K562 (cell line): ENCODE measurements at regions not wholly inside any gene's neighbourhood (a gene's known extent, or its start where the extent isn't known, plus 50 kb on each side); places are given as distances from the start of the nearest gene placed in this dataset.

Experiments
- ATF1 ChIP-seq, 2 experiments: fragments of 450-650 bp in 1 of 2; IDR thresholded peaks; 2 replicates each; pipeline ENCODE4 v1.6.1; 2016; ENCODE audit warnings: missing compliant biosample characterization in 1 of 2, missing genetic modification characterization in 1 of 2
- BCL6 ChIP-seq: fragments of 250-450 bp; sonication (Bioruptor Pico); IDR thresholded peaks from 2 replicates; pipeline ENCODE4 v1.4.0; 2020
- CHD1 ChIP-seq: fragments of 200-600 bp; sonication (generic); IDR thresholded peaks from one replicate; pipeline ENCODE4 v1.6.1; 2012; ENCODE audit warnings: mild to moderate bottlenecking, moderate library complexity, low read length, inconsistent platforms
- FOXK1 ChIP-seq: sonication (generic); formaldehyde crosslinking; IDR thresholded peaks from 2 replicates; pipeline ENCODE4 v1.8.0; 2022; ENCODE audit warnings: missing genetic modification reagents, mild to moderate bottlenecking, borderline replicate concordance
- HDAC3 ChIP-seq: fragments of 450-650 bp; IDR thresholded peaks from 2 replicates; pipeline ENCODE4 v1.6.1; 2018; ENCODE audit warnings: borderline replicate concordance, mild to moderate bottlenecking, moderate library complexity; ENCODE audit not compliant: partially characterized antibody
- ILK ChIP-seq: fragments of 450-650 bp; IDR thresholded peaks from 2 replicates; pipeline ENCODE4 v1.6.1; 2016; ENCODE audit warnings: missing genetic modification characterization, low read depth, mild to moderate bottlenecking, missing compliant biosample characterization, moderate library complexity, borderline replicate concordance
- KAT2B ChIP-seq: IDR thresholded peaks from one replicate; pipeline ENCODE4 v1.6.1; 2012; ENCODE audit warnings: low read depth, mild to moderate bottlenecking, control low read depth, inconsistent platforms, low read length, moderate library complexity
- KAT8 ChIP-seq: fragments of 450-650 bp; IDR thresholded peaks from 2 replicates; pipeline ENCODE4 v1.6.1; 2016; ENCODE audit warnings: low read depth, mild to moderate bottlenecking
- KDM1A ChIP-seq, 2 experiments: fragments of 450-650 bp; IDR thresholded peaks; 2 replicates each; pipeline ENCODE4 v1.6.1; 2016; ENCODE audit warnings: mild to moderate bottlenecking in 2 of 2
- KLF10 ChIP-seq: fragments of 250-450 bp; sonication (Bioruptor Pico); IDR thresholded peaks from 2 replicates; pipeline ENCODE4 v1.6.1; 2021; ENCODE audit warnings: matching md5 sums
- MEF2A ChIP-seq: IDR thresholded peaks from 2 replicates; pipeline ENCODE4 v1.6.1; 2011; ENCODE audit warnings: low read depth, mild to moderate bottlenecking, low read length, moderate library complexity; ENCODE audit not compliant: control insufficient read depth
- NFE2L1 ChIP-seq: fragments of 450-650 bp; IDR thresholded peaks from 2 replicates; pipeline ENCODE4 v1.6.1; 2016; ENCODE audit warnings: missing genetic modification characterization, low read depth, mild to moderate bottlenecking, missing compliant biosample characterization, moderate library complexity, borderline replicate concordance
- POLR3G ChIP-seq: IDR thresholded peaks from 2 replicates; pipeline ENCODE4 v1.6.1; 2011; ENCODE audit not compliant: insufficient read length, insufficient replicate concordance; ENCODE audit errors: extremely low read depth
- SIN3B ChIP-seq: fragments of 450-650 bp; IDR thresholded peaks from 2 replicates; pipeline ENCODE4 v1.6.1; 2017; ENCODE audit warnings: low read depth, mild to moderate bottlenecking, moderate library complexity
- WHSC1 ChIP-seq: IDR thresholded peaks from one replicate; pipeline ENCODE4 v1.6.1; 2012; ENCODE audit warnings: low read length, control low read depth, inconsistent platforms
- ZBTB7A ChIP-seq: IDR thresholded peaks from 2 replicates; pipeline ENCODE4 v1.6.1; 2011; ENCODE audit warnings: low read depth, mild to moderate bottlenecking, low read length, moderate library complexity, borderline replicate concordance; ENCODE audit not compliant: control insufficient read depth
- ZFP30 ChIP-seq: fragments of 250-450 bp; sonication (Bioruptor Pico); IDR thresholded peaks from 2 replicates; pipeline ENCODE4 v1.8.0; 2022; ENCODE audit warnings: moderate library complexity, mild to moderate bottlenecking, inconsistent platforms, borderline replicate concordance
- ZNF175 ChIP-seq: fragments of 200-800 bp; sonication (Bioruptor generic); IDR thresholded peaks from 2 replicates; pipeline ENCODE4 v1.6.1; 2016; ENCODE audit warnings: low read depth, mild to moderate bottlenecking, missing genetic modification characterization, missing compliant biosample characterization
- ZNF316 ChIP-seq: fragments of 450-650 bp; IDR thresholded peaks from 2 replicates; pipeline ENCODE4 v1.6.1; 2016
- ZNF77 ChIP-seq: fragments of 250-450 bp; sonication (Bioruptor Pico); IDR thresholded peaks from 2 replicates; pipeline ENCODE4 v1.5.0; 2020
- TF ChIP-seq, protein P1 (sequence below): fragments of 250-450 bp; sonication (Bioruptor Pico); IDR thresholded peaks from 2 replicates; pipeline ENCODE4 v1.9.0; 2021; ENCODE audit warnings: mild to moderate bottlenecking, inconsistent platforms
- TF ChIP-seq, protein P2 (sequence below): fragments of 450-650 bp; formaldehyde crosslinking; IDR thresholded peaks from 2 replicates; pipeline ENCODE4 v1.4.0; 2020; ENCODE audit warnings: mild to moderate bottlenecking, moderate library complexity
- TF ChIP-seq, protein P3 (sequence below): fragments of 250-450 bp; sonication (Bioruptor Pico); IDR thresholded peaks from 2 replicates; pipeline ENCODE4 v1.4.0; 2020; ENCODE audit warnings: mild to moderate bottlenecking, moderate library complexity, borderline replicate concordance

DNA sequence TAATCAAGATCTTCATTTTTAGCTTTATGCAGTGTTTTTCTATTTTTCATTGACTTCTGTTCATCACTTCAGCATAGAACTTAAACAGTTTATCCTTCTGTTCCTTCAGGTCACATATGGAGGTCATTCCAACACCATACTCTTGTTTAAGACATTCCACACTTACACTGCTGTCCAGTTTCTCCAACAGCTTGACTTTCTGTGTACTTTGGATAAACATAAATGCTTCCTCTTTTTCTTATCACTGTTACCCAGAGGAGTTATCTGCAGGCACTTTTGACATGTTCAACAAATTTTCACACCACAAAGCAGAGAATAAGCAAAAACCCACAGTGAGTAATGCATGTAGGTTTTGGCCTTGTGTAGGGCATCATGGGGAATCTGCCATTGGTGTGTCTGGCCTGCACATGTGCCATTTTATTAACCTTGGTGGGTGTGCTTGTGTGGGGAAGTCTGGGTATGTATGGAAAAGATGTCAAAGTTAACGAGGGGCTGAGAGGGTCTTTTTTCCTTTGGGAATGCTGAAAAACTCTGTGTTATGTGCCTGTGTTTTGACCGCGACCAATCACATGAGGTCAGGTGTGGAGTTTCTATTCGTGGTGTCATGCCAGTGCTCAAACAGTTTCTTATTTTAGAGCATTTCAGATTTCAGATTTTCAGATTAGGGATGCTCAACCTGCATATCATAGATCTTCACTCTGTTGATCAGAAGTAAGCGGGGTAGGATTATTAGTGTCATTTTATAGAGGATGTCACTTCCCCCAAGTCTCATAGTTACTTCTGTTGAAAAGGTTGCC lies 53.9 kb upstream of the ACVR1 start (continued):
- peak; percentile 88 for TF ChIP-seq BCL6 (CRISPR knock-in tag)
- no peak for TF ChIP-seq KAT2B
- TF ChIP-seq KLF10 (CRISPR knock-in tag), result no peak
- no peak for TF ChIP-seq ZBTB7A
- TF ChIP-seq, protein P1, sequence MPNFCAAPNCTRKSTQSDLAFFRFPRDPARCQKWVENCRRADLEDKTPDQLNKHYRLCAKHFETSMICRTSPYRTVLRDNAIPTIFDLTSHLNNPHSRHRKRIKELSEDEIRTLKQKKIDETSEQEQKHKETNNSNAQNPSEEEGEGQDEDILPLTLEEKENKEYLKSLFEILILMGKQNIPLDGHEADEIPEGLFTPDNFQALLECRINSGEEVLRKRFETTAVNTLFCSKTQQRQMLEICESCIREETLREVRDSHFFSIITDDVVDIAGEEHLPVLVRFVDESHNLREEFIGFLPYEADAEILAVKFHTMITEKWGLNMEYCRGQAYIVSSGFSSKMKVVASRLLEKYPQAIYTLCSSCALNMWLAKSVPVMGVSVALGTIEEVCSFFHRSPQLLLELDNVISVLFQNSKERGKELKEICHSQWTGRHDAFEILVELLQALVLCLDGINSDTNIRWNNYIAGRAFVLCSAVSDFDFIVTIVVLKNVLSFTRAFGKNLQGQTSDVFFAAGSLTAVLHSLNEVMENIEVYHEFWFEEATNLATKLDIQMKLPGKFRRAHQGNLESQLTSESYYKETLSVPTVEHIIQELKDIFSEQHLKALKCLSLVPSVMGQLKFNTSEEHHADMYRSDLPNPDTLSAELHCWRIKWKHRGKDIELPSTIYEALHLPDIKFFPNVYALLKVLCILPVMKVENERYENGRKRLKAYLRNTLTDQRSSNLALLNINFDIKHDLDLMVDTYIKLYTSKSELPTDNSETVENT (CRISPR knock-in tag), result no peak
- TF ChIP-seq, protein P2, sequence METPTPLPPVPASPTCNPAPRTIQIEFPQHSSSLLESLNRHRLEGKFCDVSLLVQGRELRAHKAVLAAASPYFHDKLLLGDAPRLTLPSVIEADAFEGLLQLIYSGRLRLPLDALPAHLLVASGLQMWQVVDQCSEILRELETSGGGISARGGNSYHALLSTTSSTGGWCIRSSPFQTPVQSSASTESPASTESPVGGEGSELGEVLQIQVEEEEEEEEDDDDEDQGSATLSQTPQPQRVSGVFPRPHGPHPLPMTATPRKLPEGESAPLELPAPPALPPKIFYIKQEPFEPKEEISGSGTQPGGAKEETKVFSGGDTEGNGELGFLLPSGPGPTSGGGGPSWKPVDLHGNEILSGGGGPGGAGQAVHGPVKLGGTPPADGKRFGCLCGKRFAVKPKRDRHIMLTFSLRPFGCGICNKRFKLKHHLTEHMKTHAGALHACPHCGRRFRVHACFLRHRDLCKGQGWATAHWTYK (CRISPR knock-in tag), result peak; percentile 96
- peak; percentile 99 for TF ChIP-seq ZNF175 (CRISPR knock-in tag)
- TF ChIP-seq ZNF316, result peak; percentile 81
- peak; percentile 79; the same call in 1 of the 2 replicates for TF ChIP-seq MEF2A
- TF ChIP-seq WHSC1, result no peak
- TF ChIP-seq ATF1 (CRISPR knock-in tag; IDR thresholded peaks at IDR 0.05), result no peak
- peak; percentile 83 for TF ChIP-seq ATF1 (tag; IDR thresholded peaks at IDR 0.05)
- no peak for TF ChIP-seq SIN3B
- TF ChIP-seq HDAC3, result peak; percentile 99
- peak; percentile 15; the same call in 1 of the 2 replicates for TF ChIP-seq NFE2L1 (tag)
- TF ChIP-seq ZFP30, result no peak
- no peak for TF ChIP-seq CHD1
- no peak for TF ChIP-seq POLR3G
- no peak for TF ChIP-seq FOXK1 (CRISPR knock-in tag)
- TF ChIP-seq ILK, result no peak; the same call in 1 of the 2 replicates
- TF ChIP-seq KAT8, result no peak
- TF ChIP-seq, protein P3, sequence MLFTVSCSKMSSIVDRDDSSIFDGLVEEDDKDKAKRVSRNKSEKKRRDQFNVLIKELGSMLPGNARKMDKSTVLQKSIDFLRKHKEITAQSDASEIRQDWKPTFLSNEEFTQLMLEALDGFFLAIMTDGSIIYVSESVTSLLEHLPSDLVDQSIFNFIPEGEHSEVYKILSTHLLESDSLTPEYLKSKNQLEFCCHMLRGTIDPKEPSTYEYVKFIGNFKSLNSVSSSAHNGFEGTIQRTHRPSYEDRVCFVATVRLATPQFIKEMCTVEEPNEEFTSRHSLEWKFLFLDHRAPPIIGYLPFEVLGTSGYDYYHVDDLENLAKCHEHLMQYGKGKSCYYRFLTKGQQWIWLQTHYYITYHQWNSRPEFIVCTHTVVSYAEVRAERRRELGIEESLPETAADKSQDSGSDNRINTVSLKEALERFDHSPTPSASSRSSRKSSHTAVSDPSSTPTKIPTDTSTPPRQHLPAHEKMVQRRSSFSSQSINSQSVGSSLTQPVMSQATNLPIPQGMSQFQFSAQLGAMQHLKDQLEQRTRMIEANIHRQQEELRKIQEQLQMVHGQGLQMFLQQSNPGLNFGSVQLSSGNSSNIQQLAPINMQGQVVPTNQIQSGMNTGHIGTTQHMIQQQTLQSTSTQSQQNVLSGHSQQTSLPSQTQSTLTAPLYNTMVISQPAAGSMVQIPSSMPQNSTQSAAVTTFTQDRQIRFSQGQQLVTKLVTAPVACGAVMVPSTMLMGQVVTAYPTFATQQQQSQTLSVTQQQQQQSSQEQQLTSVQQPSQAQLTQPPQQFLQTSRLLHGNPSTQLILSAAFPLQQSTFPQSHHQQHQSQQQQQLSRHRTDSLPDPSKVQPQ (CRISPR knock-in tag), result peak; percentile 71; the same call in 1 of the 2 replicates
- peak; percentile 99 to 100 for TF ChIP-seq KDM1A (IDR thresholded peaks at IDR 0.05)
- TF ChIP-seq ZNF77 (CRISPR knock-in tag), result no peak
